Fibroblast of mammary gland (primary cell): ENCODE measurements at regions not wholly inside any gene's neighbourhood (a gene's known extent, or its start where the extent isn't known, plus 50 kb on each side); places are given as distances from the start of the nearest gene placed in this dataset.

ENCODE experiments used
- DNase-seq: peaks from one replicate; pipeline ENCODE4 v3.0.0-alpha.2; 2010; ENCODE audit warnings: low read depth
- H3K4me3 ChIP-seq: 2 replicates; pipeline ENCODE4 v1.5.1; 2011; ENCODE audit warnings: low read depth, mild to moderate bottlenecking, low read length, moderate library complexity; ENCODE audit not compliant: control insufficient read depth
- CTCF ChIP-seq: conservative IDR thresholded peaks from 2 replicates; pipeline ENCODE4 v1.5.1; 2011; ENCODE audit warnings: low read depth, low read length, inconsistent platforms; ENCODE audit not compliant: control insufficient read depth, insufficient read depth

GRCh38 chr13:90453342-90453741, 894.1 kb upstream of the MIR17HG start:
- TF ChIP-seq CTCF: no peak
- no peak overlapping the region for H3K4me3 ChIP-seq
- DNase-seq: no peak

GRCh38 chr13:90454002-90454636, 893.4 kb upstream of the MIR17HG start:
- TF ChIP-seq CTCF: no peak
- peak; percentile 14 for DNase-seq
- H3K4me3 ChIP-seq: no peak overlapping the region

- no peak for TF ChIP-seq CTCF
- no peak for DNase-seq
- H3K4me3 ChIP-seq: no peak overlapping the region
These were observed 892.4 kb upstream of the MIR17HG start for GRCh38 chr13:90455067-90455466.

GRCh38 chr13:90455823-90456222, 891.7 kb upstream of the MIR17HG start:
- no peak overlapping the region for H3K4me3 ChIP-seq
- peak; percentile 25 for DNase-seq
- no peak for TF ChIP-seq CTCF

GRCh38 chr13:90461398-90461797, 886.1 kb upstream of the MIR17HG start:
- DNase-seq: no peak
- TF ChIP-seq CTCF: no peak
- no peak overlapping the region for H3K4me3 ChIP-seq

- no peak overlapping the region for H3K4me3 ChIP-seq
- TF ChIP-seq CTCF: no peak
- no peak for DNase-seq
These were observed 870.3 kb upstream of the MIR17HG start for GRCh38 chr13:90477216-90477615.

- H3K4me3 ChIP-seq: no peak overlapping the region
- TF ChIP-seq CTCF: no peak
- no peak for DNase-seq
These were observed 863.6 kb upstream of the MIR17HG start for GRCh38 chr13:90483906-90484305.
